Right renal cortex interstitium (tissue), 3 donors: ENCODE measurements at regions not wholly inside any gene's neighbourhood (a gene's known extent, or its start where the extent isn't known, plus 50 kb on each side); places are given as distances from the start of the nearest gene placed in this dataset.

Source experiments
- DNase-seq, 3 donors: peaks; one replicate each; pipeline ENCODE4 v3.0.0-alpha.2; 2013; ENCODE audit warnings: low read depth in 3 of 3, low spot score in 2 of 3

- no peak for DNase-seq
Measured at GRCh38 chr13:99893567-99893966, 78.0 kb downstream of the ZIC5 start.

GRCh38 chr13:99892866-99893504 is 78.6 kb downstream of the ZIC5 start:
- no peak for DNase-seq

- DNase-seq = no peak
Measured at GRCh38 chr13:99892196-99892613, 79.4 kb downstream of the ZIC5 start.

- DNase-seq = no peak
Measured at GRCh38 chr13:99886706-99887105, 84.9 kb downstream of the ZIC5 start.

- no peak for DNase-seq
Measured at GRCh38 chr13:99884913-99885312, 86.7 kb downstream of the ZIC5 start.

- DNase-seq = no peak
Measured at GRCh38 chr13:99883805-99884204, 87.8 kb downstream of the ZIC5 start.

- no peak for DNase-seq
Measured at GRCh38 chr13:99878921-99879610, 92.5 kb downstream of the ZIC5 start.

GRCh38 chr13:99876651-99877050 is 94.9 kb downstream of the ZIC5 start:
- no peak for DNase-seq

- no peak for DNase-seq
Measured at GRCh38 chr13:99875391-99875790, 96.2 kb downstream of the ZIC5 start.

- DNase-seq = no peak
Measured at GRCh38 chr13:99873832-99874430, 97.6 kb downstream of the ZIC5 start.

- DNase-seq = no peak
Measured at GRCh38 chr13:99873141-99873540, 98.4 kb downstream of the ZIC5 start.

- DNase-seq = no peak
Measured at GRCh38 chr13:99871249-99871898, 100.2 kb downstream of the ZIC5 start.

- DNase-seq = no peak
Measured at GRCh38 chr13:99870541-99870940, 101.0 kb downstream of the ZIC5 start.

- DNase-seq = no peak
Measured at GRCh38 chr13:99869830-99870229, 101.7 kb downstream of the ZIC5 start.

- DNase-seq = no peak
Measured at GRCh38 chr13:99868767-99869166, 102.8 kb downstream of the ZIC5 start.

- no peak for DNase-seq
Measured at GRCh38 chr13:99867535-99868257, 103.9 kb downstream of the ZIC5 start.

- no peak for DNase-seq
Measured at GRCh38 chr13:99866781-99867180, 104.8 kb downstream of the ZIC5 start.

- no peak for DNase-seq
Measured at GRCh38 chr13:99865420-99865930, 106.1 kb downstream of the ZIC5 start.

GRCh38 chr13:99864627-99864990 is 107.0 kb downstream of the ZIC5 start:
- no peak for DNase-seq

GRCh38 chr13:99863789-99864626 is 107.6 kb downstream of the ZIC5 start:
- no peak for DNase-seq
